ENCODE measurements at regions not wholly inside any gene's neighbourhood (a gene's known extent, or its start where the extent isn't known, plus 50 kb on each side); places are given as distances from the start of the nearest gene placed in this dataset.
"Not testable (repeated sequence)": the region's sequence is repeated elsewhere in the genome, so short reads cannot be mapped to it uniquely, and the experiment has no call there.

GRCh38 chr3:153829606-153830170 lies 291.5 kb upstream of the ARHGEF26 start:
- DNase-seq (ENCODE audit: low read depth in 2 of 2) = no peak

DNA sequence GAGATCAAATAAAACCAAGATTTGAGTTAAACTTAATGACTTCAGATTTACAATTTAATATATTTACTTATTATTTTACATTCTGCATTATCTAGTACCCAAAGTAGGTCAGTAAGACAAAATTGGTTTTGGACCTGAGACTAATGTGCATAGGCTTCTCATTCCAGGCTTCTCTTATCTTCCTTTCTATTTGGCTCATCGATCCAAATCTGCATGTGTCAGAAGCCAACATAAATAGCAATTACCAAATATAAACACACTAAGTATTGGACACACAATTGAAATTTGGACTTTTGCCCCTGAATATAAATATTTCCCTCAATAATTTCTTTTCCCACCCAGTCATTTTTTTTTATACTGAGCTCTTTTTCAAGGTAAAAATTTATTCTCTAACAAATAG lies 290.6 kb upstream of the ARHGEF26 start:
- DNase-seq (ENCODE audit: low read depth in 2 of 2) = no peak

GRCh38 chr3:153835540-153835939 lies 285.6 kb upstream of the ARHGEF26 start:
- no peak for DNase-seq (ENCODE audit: low read depth in 2 of 2)

- DNase-seq (ENCODE audit: low read depth in 2 of 2) = no peak
These were observed 280.7 kb upstream of the ARHGEF26 start for GRCh38 chr3:153840487-153840886.

- DNase-seq (ENCODE audit: low read depth in 2 of 2) = no peak
These were observed 277.2 kb upstream of the ARHGEF26 start for GRCh38 chr3:153843994-153844393.

DNA sequence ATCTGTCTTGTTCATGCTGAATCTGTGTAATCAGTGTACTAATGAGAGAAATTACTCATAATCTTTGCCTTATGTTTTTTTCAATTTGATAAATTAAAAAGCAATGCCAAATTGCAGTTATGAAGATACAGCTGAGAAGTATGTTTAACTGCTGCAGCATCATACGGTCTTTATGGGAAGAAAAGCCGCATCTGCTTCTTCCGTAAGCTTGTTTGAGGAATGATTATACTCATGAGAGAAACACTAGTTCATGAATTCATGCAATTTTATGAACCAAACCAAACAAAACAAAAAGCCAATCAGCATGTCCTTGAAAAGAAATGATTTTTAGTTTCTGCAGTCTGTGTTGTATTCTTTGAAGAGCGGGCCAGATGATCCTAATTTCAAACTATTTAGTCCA lies 275.9 kb upstream of the ARHGEF26 start:
- DNase-seq (ENCODE audit: low read depth in 2 of 2) = no peak

- no peak for DNase-seq (ENCODE audit: low read depth in 2 of 2)
These were observed 272.5 kb upstream of the ARHGEF26 start for GRCh38 chr3:153848702-153849101.

- no peak for DNase-seq (ENCODE audit: low read depth in 2 of 2)
These were observed 268.8 kb upstream of the ARHGEF26 start for GRCh38 chr3:153852355-153852754.

- DNase-seq (ENCODE audit: low read depth in 2 of 2) = no peak
These were observed 268.0 kb upstream of the ARHGEF26 start for GRCh38 chr3:153853163-153853562.

- no peak for DNase-seq (ENCODE audit: low read depth in 2 of 2)
These were observed 265.4 kb upstream of the ARHGEF26 start for GRCh38 chr3:153855772-153856171.

GRCh38 chr3:153856932-153857331 lies 264.3 kb upstream of the ARHGEF26 start:
- no peak for DNase-seq (ENCODE audit: low read depth in 2 of 2)

- DNase-seq (ENCODE audit: low read depth in 2 of 2) = no peak
These were observed 256.4 kb upstream of the ARHGEF26 start for GRCh38 chr3:153864793-153865192.

DNA sequence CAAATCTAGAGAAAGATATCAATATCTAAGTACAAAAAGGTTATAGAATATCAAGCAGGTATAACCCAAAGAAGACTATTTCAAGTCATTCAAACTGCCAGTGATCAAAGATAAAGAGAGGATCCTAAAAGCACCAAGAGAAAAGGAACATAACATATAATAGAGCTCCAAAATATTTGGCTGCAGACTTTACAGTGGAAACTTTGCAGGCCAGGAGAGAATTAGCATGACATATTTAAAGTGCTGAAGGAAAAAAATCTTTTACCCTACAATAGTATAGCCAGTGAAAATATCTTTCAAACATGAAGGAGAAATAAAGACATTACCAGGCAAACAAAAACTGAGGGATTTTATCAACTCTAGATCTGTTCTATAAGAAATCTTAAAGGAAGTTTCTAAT lies 254.3 kb upstream of the ARHGEF26 start:
- DNase-seq (ENCODE audit: low read depth in 2 of 2) = no peak

- not testable (repeated sequence) for DNase-seq (ENCODE audit: low read depth in 2 of 2)
These were observed 246.8 kb upstream of the ARHGEF26 start for GRCh38 chr3:153874348-153874747.

GRCh38 chr3:153880493-153880892 lies 240.7 kb upstream of the ARHGEF26 start:
- no peak for DNase-seq (ENCODE audit: low read depth in 2 of 2)

DNA sequence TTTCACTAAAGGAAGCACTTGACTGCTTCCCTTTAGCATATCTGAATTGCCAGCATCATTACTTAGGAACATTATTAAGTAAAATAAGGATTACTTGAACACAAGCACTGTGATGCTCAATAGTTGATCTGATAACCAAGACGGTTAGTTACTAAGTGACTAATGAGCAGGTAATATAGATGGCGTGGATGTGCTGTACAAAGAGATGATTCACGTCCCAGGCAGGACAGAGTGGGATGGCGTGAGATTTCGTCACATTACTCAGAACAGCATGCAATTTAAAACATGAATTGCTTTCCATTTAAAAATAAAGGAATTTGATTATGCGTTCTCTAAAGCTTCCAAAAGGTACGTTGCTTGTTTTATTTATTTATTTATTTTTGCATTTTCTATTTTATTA lies 240.0 kb upstream of the ARHGEF26 start:
- no peak for DNase-seq (ENCODE audit: low read depth in 2 of 2)

GRCh38 chr3:153885359-153885758 lies 235.8 kb upstream of the ARHGEF26 start:
- DNase-seq (ENCODE audit: low read depth in 2 of 2) = no peak

- no peak for DNase-seq (ENCODE audit: low read depth in 2 of 2)
These were observed 231.3 kb upstream of the ARHGEF26 start for GRCh38 chr3:153889905-153890334.

DNA sequence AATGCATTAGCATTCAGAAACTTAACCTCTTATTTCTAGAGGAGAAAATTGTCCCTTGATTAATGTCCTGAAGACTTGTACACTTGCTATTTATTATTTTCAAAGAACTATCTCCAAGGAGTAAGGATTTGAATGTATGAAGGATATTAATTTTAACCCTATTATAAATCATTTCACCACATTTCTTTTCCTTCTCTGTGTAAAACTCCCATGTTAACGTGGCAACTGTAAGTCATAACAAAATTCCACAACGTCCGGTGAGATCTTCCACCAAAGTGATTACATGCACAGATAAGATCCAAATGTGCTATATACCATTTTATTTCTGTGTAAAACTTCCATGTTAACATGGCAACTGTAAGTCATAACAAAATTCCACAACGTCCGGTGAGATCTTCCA lies 229.1 kb upstream of the ARHGEF26 start:
- DNase-seq (ENCODE audit: low read depth in 2 of 2) = no peak

GRCh38 chr3:153894857-153895256 lies 226.3 kb upstream of the ARHGEF26 start:
- no peak for DNase-seq (ENCODE audit: low read depth in 2 of 2)

DNA sequence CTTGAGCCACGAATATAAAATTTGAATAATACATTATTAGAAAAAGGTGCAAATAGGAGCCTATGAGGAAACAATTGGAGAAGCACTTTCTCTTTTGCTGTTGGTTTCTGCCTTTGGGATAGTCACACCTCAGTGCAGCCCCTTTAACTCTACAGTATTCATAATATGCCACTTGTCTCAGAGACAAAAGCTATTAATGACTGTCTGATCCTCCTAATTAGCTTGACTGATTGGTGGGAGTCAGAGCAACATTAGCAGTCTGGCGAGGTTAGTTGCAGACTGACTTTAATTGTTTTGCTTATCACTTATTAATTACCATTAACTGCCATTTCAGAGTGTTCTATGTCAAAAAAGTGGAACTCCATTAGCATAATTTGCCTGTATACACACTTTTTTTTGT lies 225.0 kb upstream of the ARHGEF26 start:
- no peak for DNase-seq (ENCODE audit: low read depth in 2 of 2)

GRCh38 chr3:153897025-153897723 lies 224.0 kb upstream of the ARHGEF26 start:
- DNase-seq (ENCODE audit: low read depth in 2 of 2) = no peak

GRCh38 chr3:153897842-153898241 lies 223.3 kb upstream of the ARHGEF26 start:
- no peak for DNase-seq (ENCODE audit: low read depth in 2 of 2)

- DNase-seq (ENCODE audit: low read depth in 2 of 2) = no peak
These were observed 220.0 kb upstream of the ARHGEF26 start for GRCh38 chr3:153901152-153901551.
